ENCODE measurements at regions not wholly inside any gene's neighbourhood (a gene's known extent, or its start where the extent isn't known, plus 50 kb on each side); places are given as distances from the start of the nearest gene placed in this dataset.

DNA sequence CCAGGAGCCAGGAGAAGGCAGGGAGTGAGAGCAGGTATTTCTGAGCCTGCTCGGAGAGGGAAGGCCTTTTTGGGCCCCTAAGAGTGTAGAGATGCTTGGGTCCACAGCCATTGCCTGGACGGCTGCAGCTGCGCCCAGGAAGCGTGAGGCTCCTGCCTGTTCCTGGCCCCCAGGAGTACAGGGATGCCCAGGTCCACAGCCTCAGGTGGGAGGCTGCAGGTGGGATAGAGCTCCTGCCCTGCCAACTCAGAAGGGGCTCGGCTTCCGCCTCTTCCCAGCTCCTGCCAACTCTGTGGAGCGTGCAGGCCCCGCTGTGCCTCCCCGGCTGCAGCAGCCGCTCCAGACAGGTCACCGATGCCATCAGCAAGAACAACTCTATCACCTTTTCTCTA, 351.0 kb upstream of the PCDH20 start:
- no peak overlapping the region for H3K27ac ChIP-seq
- no peaks in the 10 kb centered on the region for H3K36me3 ChIP-seq
- no peak for DNase-seq (ENCODE audit: low spot score)
- no peak overlapping the region for H3K4me3 ChIP-seq
- H3K9me3 ChIP-seq, result no peaks in the 10 kb centered on the region
- WGBS, result 81% methylated on average over 11 of the region's 11 CpGs
- H3K4me1 ChIP-seq (replicated peaks), result no peaks in the 10 kb centered on the region
- no peaks in the 10 kb centered on the region for H3K27me3 ChIP-seq (replicated peaks; ENCODE audit: insufficient read depth)
- no peak for TF ChIP-seq POLR2A (IDR thresholded peaks at IDR 0.05)
- TF ChIP-seq, protein P1, sequence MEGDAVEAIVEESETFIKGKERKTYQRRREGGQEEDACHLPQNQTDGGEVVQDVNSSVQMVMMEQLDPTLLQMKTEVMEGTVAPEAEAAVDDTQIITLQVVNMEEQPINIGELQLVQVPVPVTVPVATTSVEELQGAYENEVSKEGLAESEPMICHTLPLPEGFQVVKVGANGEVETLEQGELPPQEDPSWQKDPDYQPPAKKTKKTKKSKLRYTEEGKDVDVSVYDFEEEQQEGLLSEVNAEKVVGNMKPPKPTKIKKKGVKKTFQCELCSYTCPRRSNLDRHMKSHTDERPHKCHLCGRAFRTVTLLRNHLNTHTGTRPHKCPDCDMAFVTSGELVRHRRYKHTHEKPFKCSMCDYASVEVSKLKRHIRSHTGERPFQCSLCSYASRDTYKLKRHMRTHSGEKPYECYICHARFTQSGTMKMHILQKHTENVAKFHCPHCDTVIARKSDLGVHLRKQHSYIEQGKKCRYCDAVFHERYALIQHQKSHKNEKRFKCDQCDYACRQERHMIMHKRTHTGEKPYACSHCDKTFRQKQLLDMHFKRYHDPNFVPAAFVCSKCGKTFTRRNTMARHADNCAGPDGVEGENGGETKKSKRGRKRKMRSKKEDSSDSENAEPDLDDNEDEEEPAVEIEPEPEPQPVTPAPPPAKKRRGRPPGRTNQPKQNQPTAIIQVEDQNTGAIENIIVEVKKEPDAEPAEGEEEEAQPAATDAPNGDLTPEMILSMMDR (IDR thresholded peaks at IDR 0.05), result no peak
- no peak for TF ChIP-seq POLR2AphosphoS5 (IDR thresholded peaks at IDR 0.05)
- intact Hi-C loops (cut with DNase I), result no loop called here

DNA sequence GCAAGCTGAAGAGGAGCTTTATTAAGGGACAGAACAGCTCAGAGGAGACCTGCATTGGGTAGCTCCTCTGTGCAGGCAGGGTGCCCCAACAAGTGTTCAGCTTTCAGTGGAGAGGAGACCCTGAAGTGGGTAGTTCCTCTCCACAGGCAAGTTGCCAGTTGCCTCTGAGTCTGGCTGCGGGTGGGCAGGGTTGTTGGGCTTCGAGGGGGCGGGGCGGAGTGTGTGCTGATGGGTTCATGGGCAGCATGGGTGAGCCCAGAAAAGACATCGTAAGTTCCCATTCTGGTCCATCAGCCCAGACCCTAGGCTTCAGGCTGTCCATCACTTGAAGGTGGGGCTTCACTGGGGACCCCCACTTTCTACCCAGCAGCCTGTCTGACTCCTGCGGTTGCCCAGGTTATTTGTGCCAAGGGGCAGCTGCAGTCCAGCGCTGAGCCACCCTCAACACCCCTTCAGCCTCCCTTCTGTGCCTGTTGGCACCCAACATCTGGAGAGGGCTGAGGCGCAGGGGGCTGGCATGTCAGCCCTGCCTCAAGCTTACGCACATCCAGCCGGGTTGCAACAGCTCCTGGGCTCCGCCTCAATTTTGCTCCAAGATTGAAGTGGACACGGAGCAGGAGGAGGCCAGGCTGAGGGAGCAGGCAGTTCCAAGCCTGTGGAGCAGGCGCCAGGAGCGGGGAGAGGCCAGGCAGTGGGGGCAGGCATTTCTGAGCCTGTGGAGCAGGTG, 350.5 kb upstream of the PCDH20 start:
- Histone ChIP-seq H3K36me3 (no peaks in the 10 kb centered on the region), H3K9me3 (no peaks in the 10 kb centered on the region), H3K27ac (no peak overlapping the region), H3K4me3 (no peak overlapping the region), H3K27me3 (replicated peaks; ENCODE audit: insufficient read depth) (no peaks in the 10 kb centered on the region), H3K4me1 (replicated peaks) (no peaks in the 10 kb centered on the region)
- 82% methylated on average over 14 of the region's 14 CpGs for WGBS
- no peak for DNase-seq (ENCODE audit: low spot score)
- intact Hi-C loops (cut with DNase I), result no loop called here
- no peak for TF ChIP-seq POLR2AphosphoS5 (IDR thresholded peaks at IDR 0.05)
- TF ChIP-seq, protein P1 (IDR thresholded peaks at IDR 0.05), result no peak
- TF ChIP-seq POLR2A (IDR thresholded peaks at IDR 0.05), result no peak

DNA sequence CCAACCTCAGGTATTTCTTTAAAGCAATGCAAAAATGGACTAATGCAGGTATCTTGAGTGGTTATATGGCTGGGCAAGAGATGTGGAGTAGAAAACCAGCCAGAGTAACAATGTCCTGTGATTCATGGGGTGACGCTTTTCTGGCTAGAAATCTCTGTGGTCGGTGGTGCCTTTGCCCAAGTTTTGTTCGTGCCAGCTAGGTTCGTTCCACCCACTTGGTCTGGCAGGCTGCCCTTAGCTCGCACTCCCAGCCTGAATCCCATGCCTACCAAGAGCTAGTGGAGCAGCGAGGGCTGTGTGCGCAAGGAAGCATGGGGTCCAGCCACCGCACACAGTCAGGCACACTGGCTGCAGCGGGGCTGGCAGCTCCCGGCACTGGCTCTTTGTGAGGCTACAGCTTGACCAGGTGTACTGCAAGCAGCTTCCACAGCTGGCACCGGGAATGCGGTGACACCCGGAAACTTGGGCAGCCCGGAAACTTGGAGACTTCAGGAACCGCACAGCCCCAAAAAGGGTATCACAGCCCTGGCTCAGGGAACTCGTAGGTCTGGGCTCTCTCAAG, 349.6 kb upstream of the PCDH20 start:
- Histone ChIP-seq H3K9me3 (no peaks in the 10 kb centered on the region), H3K27me3 (replicated peaks; ENCODE audit: insufficient read depth) (no peaks in the 10 kb centered on the region), H3K4me3 (no peak overlapping the region), H3K4me1 (replicated peaks) (no peaks in the 10 kb centered on the region), H3K36me3 (no peaks in the 10 kb centered on the region), H3K27ac (no peak overlapping the region)
- TF ChIP-seq POLR2AphosphoS5 (IDR thresholded peaks at IDR 0.05) (no peak), POLR2A (IDR thresholded peaks at IDR 0.05) (no peak)
- TF ChIP-seq, protein P1 (IDR thresholded peaks at IDR 0.05), result no peak
- DNase-seq (ENCODE audit: low spot score), result no peak
- intact Hi-C loops (cut with DNase I), result no loop called here
- 85% methylated on average over 16 of the region's 16 CpGs for WGBS

DNA sequence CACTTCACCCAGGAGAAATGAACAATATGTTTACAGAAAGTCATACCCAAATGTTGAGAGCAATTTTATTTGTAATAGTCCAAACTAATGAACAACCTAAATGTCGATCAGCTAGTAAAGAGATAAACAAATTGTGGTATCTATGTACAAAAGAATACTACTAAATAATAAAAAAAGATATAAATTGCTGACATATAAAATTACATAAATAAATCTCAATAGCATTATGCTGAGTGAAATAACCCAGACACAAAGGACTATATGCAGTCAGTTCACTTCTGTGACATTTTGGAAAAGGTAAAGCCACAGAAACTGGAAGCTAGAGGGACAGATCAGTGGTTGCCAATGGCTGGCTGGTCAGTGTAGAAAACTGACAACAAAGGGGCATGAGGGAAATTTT, 346.0 kb upstream of the PCDH20 start:
- no peak for DNase-seq (ENCODE audit: low spot score)
- no peaks in the 10 kb centered on the region for H3K27me3 ChIP-seq (replicated peaks; ENCODE audit: insufficient read depth)
- H3K9me3 ChIP-seq, result no peaks in the 10 kb centered on the region
- WGBS, result 74% methylated on average over 1 of the region's 1 CpG
- H3K27ac ChIP-seq, result no peak overlapping the region
- no peaks in the 10 kb centered on the region for H3K4me1 ChIP-seq (replicated peaks)
- H3K4me3 ChIP-seq, result no peak overlapping the region
- intact Hi-C loops (cut with DNase I), result no loop called here
- TF ChIP-seq, protein P1 (IDR thresholded peaks at IDR 0.05), result no peak
- TF ChIP-seq POLR2AphosphoS5 (IDR thresholded peaks at IDR 0.05) (no peak), POLR2A (IDR thresholded peaks at IDR 0.05) (no peak)
- H3K36me3 ChIP-seq, result no peaks in the 10 kb centered on the region

DNA sequence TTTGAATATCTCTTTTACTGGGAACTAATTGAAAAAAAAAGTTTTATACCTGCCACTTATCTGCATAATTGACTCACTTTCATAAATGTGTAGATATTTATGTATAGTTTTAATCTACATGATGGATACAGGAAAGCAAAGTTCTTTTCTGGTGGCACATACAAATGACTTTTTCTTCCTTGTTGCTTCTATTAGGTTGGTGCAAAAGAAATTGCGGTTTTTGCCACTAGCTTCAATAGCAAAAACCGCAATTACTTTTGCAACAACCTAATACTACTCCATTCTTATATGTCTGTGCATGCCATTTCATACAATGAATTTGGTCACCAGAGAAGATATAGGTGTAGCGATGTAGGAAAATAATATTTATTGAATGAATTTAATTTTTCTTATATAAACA, 344.5 kb upstream of the PCDH20 start:
- intact Hi-C loops (cut with DNase I), result no loop called here
- WGBS, result 96% methylated on average over 3 of the region's 3 CpGs
- no peaks in the 10 kb centered on the region for H3K4me1 ChIP-seq (replicated peaks)
- no peak overlapping the region for H3K4me3 ChIP-seq
- TF ChIP-seq POLR2AphosphoS5 (IDR thresholded peaks at IDR 0.05) (no peak), POLR2A (IDR thresholded peaks at IDR 0.05) (no peak)
- no peaks in the 10 kb centered on the region for H3K27me3 ChIP-seq (replicated peaks; ENCODE audit: insufficient read depth)
- H3K36me3 ChIP-seq, result no peaks in the 10 kb centered on the region
- H3K9me3 ChIP-seq, result no peaks in the 10 kb centered on the region
- H3K27ac ChIP-seq, result no peak overlapping the region
- no peak for DNase-seq (ENCODE audit: low spot score)

Data from prostate gland (tissue), 2 donors.